ENCODE measurements at regions not wholly inside any gene's neighbourhood (a gene's known extent, or its start where the extent isn't known, plus 50 kb on each side); places are given as distances from the start of the nearest gene placed in this dataset.

- no peak for TF ChIP-seq CTCF (IDR thresholded peaks at IDR 0.05)
- TF ChIP-seq POLR2A (IDR thresholded peaks at IDR 0.05) = no peak
Observed at GRCh38 chr2:195563857-195564512, 93.0 kb upstream of the SLC39A10 start.
